K562 (cell line): ENCODE measurements at regions not wholly inside any gene's neighbourhood (a gene's known extent, or its start where the extent isn't known, plus 50 kb on each side); places are given as distances from the start of the nearest gene placed in this dataset.
A peak's percentile ranks its signal among the peaks of the same experiment; 100 is the strongest.

Experiments used
- ATAC-seq: fragments of 200-7000 bp; cut with Tn5 transposase; 3 replicates; pipeline ENCODE4 v1.9.1; 2020; ENCODE audit warnings: moderate library complexity
- BruUV-seq: library from RNA; stranded (reverse); fragments of 400-500 nt; replicated peaks from 2 replicates; lab custom pipeline; 2021; lab: Mats Ljungman, UMichigan
- CTCF ChIA-PET: fragments of 300-600 bp; formaldehyde crosslinking; extraction: SDS; loops from one replicate; lab custom pipeline; 2021; ENCODE audit warnings: low intra/inter-chr PET ratio; lab: Yijun Ruan, JAX
- POLR2A ChIA-PET: fragments of 300-600, 350-650 bp; sonication (Branson Sonifier 250); formaldehyde crosslinking; extraction: SDS; loops from one replicate; lab custom pipeline; 2021; ENCODE audit warnings: antibody characterized with exemption, inconsistent platforms; lab: Yijun Ruan, JAX
- DNase-seq, 4 experiments: peaks; one replicate each; pipeline versions ENCODE4 v3.0.0 to v3.0.0-alpha.2; 2011 to 2018; ENCODE audit warnings: low spot score in 3 of 4, mixed read lengths in 3 of 4; ENCODE audit errors: extremely low read depth in 1 of 4
- FAIRE-seq: peaks from 2 replicates; lab custom pipeline; 2011; peaks lifted over from hg19 to GRCh38; lab: Jason Lieb, UNC
- H2AFZ ChIP-seq: 2 replicates; pipeline ENCODE4 v1.6.0; 2011; ENCODE audit warnings: low read depth, low read length, control low read depth, inconsistent platforms
- H3K27ac ChIP-seq: fragments of 200-600 bp; 3 replicates; pipeline ENCODE4 v1.8.0; 2011; ENCODE audit warnings: low read depth, mild to moderate bottlenecking, control low read depth, inconsistent platforms, low read length, moderate library complexity, mixed read lengths; ENCODE audit errors: extremely low read depth
- H3K27me3 ChIP-seq, 2 experiments: fragments of 300-600 bp in 1 of 2; 2 replicates in 1 of 2; 3 replicates in 1 of 2; pipeline versions ENCODE4 v1.6.0 to v1.8.0; 2011; ENCODE audit warnings: inconsistent platforms in 2 of 2, low read length in 2 of 2, mild to moderate bottlenecking in 1 of 2, mixed read lengths in 1 of 2, moderate library complexity in 1 of 2; ENCODE audit not compliant: control insufficient read depth in 2 of 2, insufficient read depth in 2 of 2
- H3K36me3 ChIP-seq: fragments of 300-600 bp; 3 replicates; pipeline ENCODE4 v1.8.0; 2011; ENCODE audit warnings: mild to moderate bottlenecking, low read length, inconsistent platforms; ENCODE audit not compliant: control insufficient read depth, insufficient read depth
- H3K4me1 ChIP-seq, 2 experiments: fragments of 200-600 bp in 1 of 2; replicated peaks in 1 of 2; 2 replicates in 1 of 2; 3 replicates in 1 of 2; pipeline versions ENCODE4 v1.5.1 to v1.8.0; 2011; ENCODE audit warnings: inconsistent platforms in 2 of 2, low read length in 2 of 2, mild to moderate bottlenecking in 1 of 2, mixed read lengths in 1 of 2, moderate library complexity in 1 of 2; ENCODE audit not compliant: control insufficient read depth in 2 of 2, insufficient read depth in 2 of 2
- H3K4me2 ChIP-seq: 2 replicates; pipeline ENCODE4 v1.6.1; 2011; ENCODE audit warnings: low read length, control low read depth, inconsistent platforms, mixed read lengths; ENCODE audit not compliant: insufficient read depth
- H3K4me3 ChIP-seq: fragments of 200-600 bp; sonication (generic), shearing (Covaris generic); 2 replicates; pipeline ENCODE4 v1.5.1; 2016; ENCODE audit warnings: control low read depth, inconsistent platforms
- H3K79me2 ChIP-seq: fragments of 200-600 bp; 3 replicates; pipeline ENCODE4 v1.8.0; 2011; ENCODE audit warnings: low read length, inconsistent platforms; ENCODE audit not compliant: control insufficient read depth, insufficient read depth
- H3K9ac ChIP-seq, 2 experiments: 2 replicates each; pipeline versions ENCODE4 v1.6.0 to v1.6.1; 2011; ENCODE audit warnings: low read depth in 2 of 2, low read length in 2 of 2, control low read depth in 1 of 2, inconsistent platforms in 1 of 2, mild to moderate bottlenecking in 1 of 2, mixed read lengths in 1 of 2; ENCODE audit not compliant: insufficient read depth in 1 of 2
- H3K9me1 ChIP-seq: one replicate; pipeline ENCODE4 v1.6.0; 2011; ENCODE audit warnings: inconsistent platforms, mild to moderate bottlenecking, low read length, moderate library complexity; ENCODE audit not compliant: control insufficient read depth, insufficient read depth
- H3K9me3 ChIP-seq: replicated peaks from 2 replicates; pipeline ENCODE4 v1.5.1; 2011; ENCODE audit warnings: low read depth, low read length, inconsistent platforms; ENCODE audit not compliant: control insufficient read depth, insufficient read depth
- H4K20me1 ChIP-seq: replicated peaks from 2 replicates; pipeline ENCODE4 v1.6.1; 2011; ENCODE audit warnings: low read length, inconsistent platforms, mixed read lengths; ENCODE audit not compliant: control insufficient read depth, insufficient read depth
- C11orf30 ChIP-seq: fragments of 450-650 bp; IDR thresholded peaks from 2 replicates; pipeline ENCODE4 v1.6.1; 2016; ENCODE audit warnings: low read depth, mild to moderate bottlenecking
- GTF2B ChIP-seq: IDR thresholded peaks from 2 replicates; pipeline ENCODE4 v1.6.1; 2011; ENCODE audit not compliant: insufficient read length; ENCODE audit errors: extremely low read depth
- MAFF ChIP-seq: IDR thresholded peaks from 2 replicates; pipeline ENCODE4 v1.6.1; 2012; ENCODE audit warnings: low read length, improper control_type of control experiment
- MAFG ChIP-seq: fragments of 450-650 bp; conservative IDR thresholded peaks from 2 replicates; pipeline ENCODE4 v1.6.1; 2016; ENCODE audit warnings: missing genetic modification characterization, missing compliant biosample characterization
- MAFK ChIP-seq: IDR thresholded peaks from 2 replicates; pipeline ENCODE4 v1.6.1; 2011; ENCODE audit warnings: low read length, improper control_type of control experiment
- NFE2 ChIP-seq: IDR thresholded peaks from 2 replicates; pipeline ENCODE4 v1.6.1; 2014; ENCODE audit warnings: antibody characterized with exemption, low read depth
- NFE2L1 ChIP-seq: fragments of 450-650 bp; IDR thresholded peaks from 2 replicates; pipeline ENCODE4 v1.6.1; 2016; ENCODE audit warnings: missing genetic modification characterization, low read depth, mild to moderate bottlenecking, missing compliant biosample characterization, moderate library complexity, borderline replicate concordance
- RBM39 ChIP-seq: fragments of 200-400 bp; formaldehyde crosslinking; optimal IDR thresholded peaks from 2 replicates; pipeline ENCODE3; 2018; ENCODE audit warnings: low read depth, low read length
- TRIM24 ChIP-seq, 2 experiments: fragments of 450-650 bp; IDR thresholded peaks; 2 replicates each; pipeline ENCODE4 v1.6.1; 2016
- ZNF316 ChIP-seq: fragments of 450-650 bp; IDR thresholded peaks from 2 replicates; pipeline ENCODE4 v1.6.1; 2016
- WGBS: fragments of 100-300 bp; shearing (Covaris generic); methylation state at CpG from one replicate; pipeline ENCODE4 v1.1.6; 2016; ENCODE audit warnings: low coverage, mixed read lengths; ENCODE audit not compliant: insufficient coverage; ENCODE audit errors: missing lambda C conversion rate; 5-methylcytosine and 5-hydroxymethylcytosine counted together
- in situ Hi-C: fragments of 300-500 bp; cut with MboI; formaldehyde crosslinking; loops from 4 replicates; pipeline ENCODE4 v1.15.0; 2018; ENCODE audit warnings: inconsistent platforms, mixed read lengths
- intact Hi-C: fragments of 100-400 bp; cut with micrococcal nuclease; formaldehyde crosslinking; loops from 2 replicates; pipeline ENCODE4 v1.14.2; 2022

- intact Hi-C loops (no loop called here), in situ Hi-C loops (no loop called here)
- BruUV-seq, result no TSS peak
- ChIA-PET CTCF (no interaction called here), POLR2A (interaction anchor here (0.6 kb wide), 2 partner anchors 459 to 941 kb away, joined by 3 to 4 read pairs; partner anchors contain the start of gene CTSC)
- H3K36me3 ChIP-seq, result no peaks in the 10 kb centered on the region
- H3K4me1 ChIP-seq, result no peaks in the 10 kb centered on the region
- H3K4me3 ChIP-seq, result no peak overlapping the region
- FAIRE-seq (no peak), ATAC-seq (no peak), DNase-seq (no peak)
- no peak overlapping the region for H3K27ac ChIP-seq
- H4K20me1 ChIP-seq, result no peaks in the 10 kb centered on the region
- no peaks in the 10 kb centered on the region for H3K9me1 ChIP-seq
- WGBS, result 2% methylated on average over 5 of the region's 5 CpGs
- H2AFZ ChIP-seq, result no peak overlapping the region
- no peak overlapping the region for H3K4me2 ChIP-seq
- no peaks in the 10 kb centered on the region for H3K27me3 ChIP-seq
- no peaks in the 10 kb centered on the region for H3K9me3 ChIP-seq
- H3K79me2 ChIP-seq, result no peaks in the 10 kb centered on the region
- peak; percentile 64 for TF ChIP-seq NFE2
- peak; percentile 97 for TF ChIP-seq ZNF316
- TF ChIP-seq C11orf30, result peak; percentile 96
- TF ChIP-seq MAFF, result peak; percentile 94
- TF ChIP-seq MAFK, result peak; percentile 95
- TF ChIP-seq NFE2L1, result peak; percentile 38; the same call in 1 of the 2 replicates
- TF ChIP-seq RBM39, result no peak
- no peak for TF ChIP-seq TRIM24 (IDR thresholded peaks at IDR 0.05)
- TF ChIP-seq MAFG, result peak; percentile 95
- no peak for TF ChIP-seq GTF2B
- H3K9ac ChIP-seq, result no peak overlapping the region
These were observed 359.5 kb downstream of the TMEM135 start for GRCh38 chr11:87397011-87397865.
